ENCODE measurements at regions not wholly inside any gene's neighbourhood (a gene's known extent, or its start where the extent isn't known, plus 50 kb on each side); places are given as distances from the start of the nearest gene placed in this dataset.

GRCh38 chr20:16846006-16846405 lies 97.8 kb downstream of the OTOR start:
- H3K79me1 ChIP-seq (ENCODE audit: low read length): no peaks in the 10 kb centered on the region
- no peak overlapping the region for H4K91ac ChIP-seq (ENCODE audit: low read depth, low read length)
- no peak overlapping the region for H3K27ac ChIP-seq (ENCODE audit: low read depth, low read length)
- no peaks in the 10 kb centered on the region for H3K4me1 ChIP-seq (ENCODE audit: control insufficient read depth in 1 of 2, insufficient read depth in 2 of 2, low read length in 2 of 2)
- no peak overlapping the region for H3K4me2 ChIP-seq (ENCODE audit: low read length)
- H3K36me3 ChIP-seq (ENCODE audit: control insufficient read depth in 1 of 2, insufficient read depth in 2 of 2, low read length in 2 of 2): no peaks in the 10 kb centered on the region
- no peak overlapping the region for H3K18ac ChIP-seq (ENCODE audit: low read length)
- H2BK5ac ChIP-seq (ENCODE audit: low read depth, low read length, poor library complexity): no peak overlapping the region
- H3K4ac ChIP-seq (ENCODE audit: low read depth, low read length): no peak overlapping the region
- H3K9me3 ChIP-seq (ENCODE audit: insufficient read depth, low read depth, low read length): no peaks in the 10 kb centered on the region
- no peak overlapping the region for H4K8ac ChIP-seq (ENCODE audit: low read depth, low read length)
- H3K79me2 ChIP-seq (ENCODE audit: control insufficient read depth, insufficient read depth, low read length, poor library complexity): no peaks in the 10 kb centered on the region
- H2AFZ ChIP-seq (ENCODE audit: insufficient read depth, low read length, poor library complexity): no peak overlapping the region
- no peak overlapping the region for H2BK12ac ChIP-seq (ENCODE audit: low read length)
- H3K23ac ChIP-seq (ENCODE audit: low read length): no peak overlapping the region
- no peak overlapping the region for H3K4me3 ChIP-seq (ENCODE audit: low read depth, low read length)
- H3K27me3 ChIP-seq (ENCODE audit: insufficient read depth, low read length): no peaks in the 10 kb centered on the region
- WGBS (ENCODE audit: extremely low coverage, insufficient coverage, insufficient read length): no CpG with 5 or more reads among the region's 1 CpG
- no peak overlapping the region for H3K14ac ChIP-seq (ENCODE audit: low read length)
- no peak overlapping the region for H2BK120ac ChIP-seq (ENCODE audit: insufficient read depth, low read length, poor library complexity)
- DNase-seq: peak in 1 of 2 donors; percentile 7
- no peak overlapping the region for H2AK5ac ChIP-seq (ENCODE audit: low read length)
- H3K9ac ChIP-seq (ENCODE audit: low read length): no peak overlapping the region
- no peak overlapping the region for H4K12ac ChIP-seq (ENCODE audit: low read depth, low read length)

GRCh38 chr20:16848061-16848460 lies 99.9 kb downstream of the OTOR start:
- Histone ChIP-seq H3K4me1 (ENCODE audit: control insufficient read depth in 1 of 2, insufficient read depth in 2 of 2, low read length in 2 of 2) (no peaks in the 10 kb centered on the region), H3K4me3 (ENCODE audit: low read depth, low read length) (no peak overlapping the region), H3K36me3 (ENCODE audit: control insufficient read depth in 1 of 2, insufficient read depth in 2 of 2, low read length in 2 of 2) (no peaks in the 10 kb centered on the region), H3K18ac (ENCODE audit: low read length) (no peak overlapping the region), H3K4ac (ENCODE audit: low read depth, low read length) (no peak overlapping the region), H4K12ac (ENCODE audit: low read depth, low read length) (no peak overlapping the region), H3K4me2 (ENCODE audit: low read length) (no peak overlapping the region), H3K79me2 (ENCODE audit: control insufficient read depth, insufficient read depth, low read length, poor library complexity) (no peaks in the 10 kb centered on the region), H2BK120ac (ENCODE audit: insufficient read depth, low read length, poor library complexity) (no peak overlapping the region), H4K91ac (ENCODE audit: low read depth, low read length) (no peak overlapping the region), H3K27ac (ENCODE audit: low read depth, low read length) (no peak overlapping the region), H3K27me3 (ENCODE audit: insufficient read depth, low read length) (no peaks in the 10 kb centered on the region), H4K8ac (ENCODE audit: low read depth, low read length) (no peak overlapping the region), H3K9ac (ENCODE audit: low read length) (no peak overlapping the region), H2AFZ (ENCODE audit: insufficient read depth, low read length, poor library complexity) (no peak overlapping the region), H3K9me3 (ENCODE audit: insufficient read depth, low read depth, low read length) (no peaks in the 10 kb centered on the region), H3K23ac (ENCODE audit: low read length) (no peak overlapping the region), H2BK12ac (ENCODE audit: low read length) (no peak overlapping the region), H3K14ac (ENCODE audit: low read length) (no peak overlapping the region), H2AK5ac (ENCODE audit: low read length) (no peak overlapping the region), H2BK5ac (ENCODE audit: low read depth, low read length, poor library complexity) (no peak overlapping the region), H3K79me1 (ENCODE audit: low read length) (no peaks in the 10 kb centered on the region)
- no peak for DNase-seq

- Histone ChIP-seq H3K14ac (ENCODE audit: low read length) (no peak overlapping the region), H3K23ac (ENCODE audit: low read length) (no peak overlapping the region), H3K27ac (ENCODE audit: low read depth, low read length) (no peak overlapping the region), H3K18ac (ENCODE audit: low read length) (no peak overlapping the region), H3K79me2 (ENCODE audit: control insufficient read depth, insufficient read depth, low read length, poor library complexity) (no peaks in the 10 kb centered on the region), H2BK5ac (ENCODE audit: low read depth, low read length, poor library complexity) (no peak overlapping the region), H4K91ac (ENCODE audit: low read depth, low read length) (no peak overlapping the region), H2AFZ (ENCODE audit: insufficient read depth, low read length, poor library complexity) (no peak overlapping the region), H3K27me3 (ENCODE audit: insufficient read depth, low read length) (no peaks in the 10 kb centered on the region), H2BK12ac (ENCODE audit: low read length) (no peak overlapping the region), H3K9ac (ENCODE audit: low read length) (no peak overlapping the region), H2AK5ac (ENCODE audit: low read length) (no peak overlapping the region), H3K4ac (ENCODE audit: low read depth, low read length) (no peak overlapping the region), H4K8ac (ENCODE audit: low read depth, low read length) (no peak overlapping the region), H3K79me1 (ENCODE audit: low read length) (no peaks in the 10 kb centered on the region), H2BK120ac (ENCODE audit: insufficient read depth, low read length, poor library complexity) (no peak overlapping the region), H3K4me1 (ENCODE audit: control insufficient read depth in 1 of 2, insufficient read depth in 2 of 2, low read length in 2 of 2) (no peaks in the 10 kb centered on the region), H3K9me3 (ENCODE audit: insufficient read depth, low read depth, low read length) (no peaks in the 10 kb centered on the region), H3K4me3 (ENCODE audit: low read depth, low read length) (no peak overlapping the region), H4K12ac (ENCODE audit: low read depth, low read length) (no peak overlapping the region), H3K36me3 (ENCODE audit: control insufficient read depth in 1 of 2, insufficient read depth in 2 of 2, low read length in 2 of 2) (no peaks in the 10 kb centered on the region), H3K4me2 (ENCODE audit: low read length) (no peak overlapping the region)
- DNase-seq: no peak
- WGBS (ENCODE audit: extremely low coverage, insufficient coverage, insufficient read length): no CpG with 5 or more reads among the region's 1 CpG
These were observed 100.4 kb downstream of the OTOR start for GRCh38 chr20:16848526-16848925.

GRCh38 chr20:16860914-16861313 lies 112.8 kb downstream of the OTOR start:
- H4K8ac ChIP-seq (ENCODE audit: low read depth, low read length): no peak overlapping the region
- no peaks in the 10 kb centered on the region for H3K36me3 ChIP-seq (ENCODE audit: control insufficient read depth in 1 of 2, insufficient read depth in 2 of 2, low read length in 2 of 2)
- H3K79me2 ChIP-seq (ENCODE audit: control insufficient read depth, insufficient read depth, low read length, poor library complexity): no peaks in the 10 kb centered on the region
- no peak overlapping the region for H2AK5ac ChIP-seq (ENCODE audit: low read length)
- no peak overlapping the region for H3K27ac ChIP-seq (ENCODE audit: low read depth, low read length)
- no peak overlapping the region for H2BK120ac ChIP-seq (ENCODE audit: insufficient read depth, low read length, poor library complexity)
- no CpG with 5 or more reads among the region's 1 CpG for WGBS (ENCODE audit: extremely low coverage, insufficient coverage, insufficient read length)
- no peak overlapping the region for H4K91ac ChIP-seq (ENCODE audit: low read depth, low read length)
- no peak overlapping the region for H3K9ac ChIP-seq (ENCODE audit: low read length)
- H3K14ac ChIP-seq (ENCODE audit: low read length): no peak overlapping the region
- H3K4me2 ChIP-seq (ENCODE audit: low read length): no peak overlapping the region
- DNase-seq: peak in 1 of 2 donors; percentile 4
- H2AFZ ChIP-seq (ENCODE audit: insufficient read depth, low read length, poor library complexity): no peak overlapping the region
- H3K79me1 ChIP-seq (ENCODE audit: low read length): no peaks in the 10 kb centered on the region
- H3K18ac ChIP-seq (ENCODE audit: low read length): no peak overlapping the region
- H2BK12ac ChIP-seq (ENCODE audit: low read length): no peak overlapping the region
- H3K4me1 ChIP-seq (ENCODE audit: control insufficient read depth in 1 of 2, insufficient read depth in 2 of 2, low read length in 2 of 2): no peaks in the 10 kb centered on the region
- H3K4me3 ChIP-seq (ENCODE audit: low read depth, low read length): no peak overlapping the region
- H3K27me3 ChIP-seq (ENCODE audit: insufficient read depth, low read length): no peaks in the 10 kb centered on the region
- no peak overlapping the region for H4K12ac ChIP-seq (ENCODE audit: low read depth, low read length)
- no peak overlapping the region for H2BK5ac ChIP-seq (ENCODE audit: low read depth, low read length, poor library complexity)
- no peaks in the 10 kb centered on the region for H3K9me3 ChIP-seq (ENCODE audit: insufficient read depth, low read depth, low read length)
- H3K4ac ChIP-seq (ENCODE audit: low read depth, low read length): no peak overlapping the region
- no peak overlapping the region for H3K23ac ChIP-seq (ENCODE audit: low read length)
